ENCODE measurements at regions not wholly inside any gene's neighbourhood (a gene's known extent, or its start where the extent isn't known, plus 50 kb on each side); places are given as distances from the start of the nearest gene placed in this dataset.

DNA sequence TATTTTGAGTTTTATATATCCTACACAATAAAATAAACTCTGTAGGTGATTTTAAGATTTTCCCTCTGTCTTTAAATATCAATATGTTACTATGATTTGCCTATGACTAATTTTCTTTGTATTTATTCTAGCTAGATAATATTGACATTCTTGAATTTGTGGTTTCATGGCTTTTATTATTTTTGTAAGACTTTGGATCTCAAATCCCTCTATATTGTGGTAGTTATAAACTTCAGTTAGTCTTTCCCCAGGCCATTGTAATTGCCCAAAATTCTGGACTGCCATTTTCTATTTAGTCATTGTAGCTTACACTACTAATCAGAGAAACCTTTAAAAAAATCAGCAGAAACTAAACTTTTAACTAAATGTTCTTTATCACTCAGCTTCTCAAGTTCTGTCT lies 1559.3 kb upstream of the GBE1 start (continued):
- TF ChIP-seq, protein P1, sequence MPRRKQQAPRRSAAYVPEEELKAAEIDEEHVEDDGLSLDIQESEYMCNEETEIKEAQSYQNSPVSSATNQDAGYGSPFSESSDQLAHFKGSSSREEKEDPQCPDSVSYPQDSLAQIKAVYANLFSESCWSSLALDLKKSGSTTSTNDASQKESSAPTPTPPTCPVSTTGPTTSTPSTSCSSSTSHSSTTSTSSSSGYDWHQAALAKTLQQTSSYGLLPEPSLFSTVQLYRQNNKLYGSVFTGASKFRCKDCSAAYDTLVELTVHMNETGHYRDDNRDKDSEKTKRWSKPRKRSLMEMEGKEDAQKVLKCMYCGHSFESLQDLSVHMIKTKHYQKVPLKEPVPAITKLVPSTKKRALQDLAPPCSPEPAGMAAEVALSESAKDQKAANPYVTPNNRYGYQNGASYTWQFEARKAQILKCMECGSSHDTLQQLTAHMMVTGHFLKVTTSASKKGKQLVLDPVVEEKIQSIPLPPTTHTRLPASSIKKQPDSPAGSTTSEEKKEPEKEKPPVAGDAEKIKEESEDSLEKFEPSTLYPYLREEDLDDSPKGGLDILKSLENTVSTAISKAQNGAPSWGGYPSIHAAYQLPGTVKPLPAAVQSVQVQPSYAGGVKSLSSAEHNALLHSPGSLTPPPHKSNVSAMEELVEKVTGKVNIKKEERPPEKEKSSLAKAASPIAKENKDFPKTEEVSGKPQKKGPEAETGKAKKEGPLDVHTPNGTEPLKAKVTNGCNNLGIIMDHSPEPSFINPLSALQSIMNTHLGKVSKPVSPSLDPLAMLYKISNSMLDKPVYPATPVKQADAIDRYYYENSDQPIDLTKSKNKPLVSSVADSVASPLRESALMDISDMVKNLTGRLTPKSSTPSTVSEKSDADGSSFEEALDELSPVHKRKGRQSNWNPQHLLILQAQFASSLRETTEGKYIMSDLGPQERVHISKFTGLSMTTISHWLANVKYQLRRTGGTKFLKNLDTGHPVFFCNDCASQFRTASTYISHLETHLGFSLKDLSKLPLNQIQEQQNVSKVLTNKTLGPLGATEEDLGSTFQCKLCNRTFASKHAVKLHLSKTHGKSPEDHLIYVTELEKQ (tag by site-specific recombination; IDR thresholded peaks at IDR 0.05; ENCODE audit: borderline replicate concordance): no peak
- no peak for TF ChIP-seq KLF9 (tag by site-specific recombination; IDR thresholded peaks at IDR 0.05; ENCODE audit: low read depth)

DNA sequence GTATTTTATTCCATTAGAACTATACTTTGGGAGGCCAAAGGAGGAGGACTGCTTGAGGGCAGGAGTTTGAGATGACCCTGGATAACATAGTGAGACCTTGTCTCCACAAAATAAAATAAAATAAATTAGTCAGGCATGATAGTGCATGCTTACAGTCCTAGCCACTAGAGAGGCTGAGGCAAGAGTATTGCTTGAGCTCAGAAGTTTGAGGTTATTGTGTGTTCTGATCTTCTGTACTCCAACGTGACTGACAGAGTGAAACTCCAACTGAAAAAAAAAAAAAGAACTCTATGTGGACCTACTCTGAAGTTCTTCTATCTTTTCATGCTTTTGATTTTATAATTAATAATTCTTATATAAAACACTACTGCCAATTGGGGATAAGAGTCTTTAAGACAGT lies 1560.0 kb upstream of the GBE1 start:
- Histone ChIP-seq H3K4me3 (ENCODE audit: low read depth, low read length) (no peak overlapping the region), H3K4me1 (ENCODE audit: control insufficient read depth, insufficient read depth, low read length) (no peaks in the 10 kb centered on the region), H3K9me3 (ENCODE audit: control insufficient read depth, insufficient read depth, low read depth, low read length) (no peaks in the 10 kb centered on the region), H3K36me3 (ENCODE audit: control insufficient read depth in 2 of 2, insufficient read depth in 1 of 2, low read length in 2 of 2) (no peaks in the 10 kb centered on the region), H3K27ac (ENCODE audit: extremely low read depth, low read depth, low read length) (no peak overlapping the region)
- ChIA-PET CTCF (no interaction called here), POLR2A (no interaction called here)
- no peak for TF ChIP-seq KLF10 (tag by site-specific recombination; IDR thresholded peaks at IDR 0.05)
- TF ChIP-seq ZNF391 (tag by site-specific recombination; IDR thresholded peaks at IDR 0.05; ENCODE audit: borderline replicate concordance, low read depth): no peak
- TF ChIP-seq ZNF350 (tag by site-specific recombination; IDR thresholded peaks at IDR 0.05): no peak

GRCh38 chr3:83321891-83322290 lies 1560.4 kb upstream of the GBE1 start:
- TF ChIP-seq ZNF423 (tag by site-specific recombination; IDR thresholded peaks at IDR 0.05) (no peak), ATF2 (tag by site-specific recombination; IDR thresholded peaks at IDR 0.05; ENCODE audit: low read depth) (no peak), ZNF391 (tag by site-specific recombination; IDR thresholded peaks at IDR 0.05; ENCODE audit: borderline replicate concordance, low read depth) (no peak), SP7 (tag by site-specific recombination; IDR thresholded peaks at IDR 0.05) (no peak), ZNF341 (tag by site-specific recombination; IDR thresholded peaks at IDR 0.05; ENCODE audit: low read depth) (no peak), ZNF610 (tag by site-specific recombination; IDR thresholded peaks at IDR 0.05; ENCODE audit: borderline replicate concordance) (no peak), ZNF302 (tag by site-specific recombination; IDR thresholded peaks at IDR 0.05; ENCODE audit: low read depth) (no peak), MEIS1 (CRISPR knock-in tag; IDR thresholded peaks at IDR 0.05; ENCODE audit: borderline replicate concordance) (no peak), ZNF157 (tag by site-specific recombination; IDR thresholded peaks at IDR 0.05) (no peak), BCL11A (tag by site-specific recombination; IDR thresholded peaks at IDR 0.05; ENCODE audit: low read depth) (no peak)
- TF ChIP-seq, protein P2, sequence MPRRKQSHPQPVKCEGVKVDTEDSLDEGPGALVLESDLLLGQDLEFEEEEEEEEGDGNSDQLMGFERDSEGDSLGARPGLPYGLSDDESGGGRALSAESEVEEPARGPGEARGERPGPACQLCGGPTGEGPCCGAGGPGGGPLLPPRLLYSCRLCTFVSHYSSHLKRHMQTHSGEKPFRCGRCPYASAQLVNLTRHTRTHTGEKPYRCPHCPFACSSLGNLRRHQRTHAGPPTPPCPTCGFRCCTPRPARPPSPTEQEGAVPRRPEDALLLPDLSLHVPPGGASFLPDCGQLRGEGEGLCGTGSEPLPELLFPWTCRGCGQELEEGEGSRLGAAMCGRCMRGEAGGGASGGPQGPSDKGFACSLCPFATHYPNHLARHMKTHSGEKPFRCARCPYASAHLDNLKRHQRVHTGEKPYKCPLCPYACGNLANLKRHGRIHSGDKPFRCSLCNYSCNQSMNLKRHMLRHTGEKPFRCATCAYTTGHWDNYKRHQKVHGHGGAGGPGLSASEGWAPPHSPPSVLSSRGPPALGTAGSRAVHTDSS (tag by site-specific recombination; IDR thresholded peaks at IDR 0.05): no peak
- TF ChIP-seq, protein P3, sequence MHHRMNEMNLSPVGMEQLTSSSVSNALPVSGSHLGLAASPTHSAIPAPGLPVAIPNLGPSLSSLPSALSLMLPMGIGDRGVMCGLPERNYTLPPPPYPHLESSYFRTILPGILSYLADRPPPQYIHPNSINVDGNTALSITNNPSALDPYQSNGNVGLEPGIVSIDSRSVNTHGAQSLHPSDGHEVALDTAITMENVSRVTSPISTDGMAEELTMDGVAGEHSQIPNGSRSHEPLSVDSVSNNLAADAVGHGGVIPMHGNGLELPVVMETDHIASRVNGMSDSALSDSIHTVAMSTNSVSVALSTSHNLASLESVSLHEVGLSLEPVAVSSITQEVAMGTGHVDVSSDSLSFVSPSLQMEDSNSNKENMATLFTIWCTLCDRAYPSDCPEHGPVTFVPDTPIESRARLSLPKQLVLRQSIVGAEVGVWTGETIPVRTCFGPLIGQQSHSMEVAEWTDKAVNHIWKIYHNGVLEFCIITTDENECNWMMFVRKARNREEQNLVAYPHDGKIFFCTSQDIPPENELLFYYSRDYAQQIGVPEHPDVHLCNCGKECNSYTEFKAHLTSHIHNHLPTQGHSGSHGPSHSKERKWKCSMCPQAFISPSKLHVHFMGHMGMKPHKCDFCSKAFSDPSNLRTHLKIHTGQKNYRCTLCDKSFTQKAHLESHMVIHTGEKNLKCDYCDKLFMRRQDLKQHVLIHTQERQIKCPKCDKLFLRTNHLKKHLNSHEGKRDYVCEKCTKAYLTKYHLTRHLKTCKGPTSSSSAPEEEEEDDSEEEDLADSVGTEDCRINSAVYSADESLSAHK (tag by site-specific recombination; IDR thresholded peaks at IDR 0.05): no peak
- TF ChIP-seq, protein P4, sequence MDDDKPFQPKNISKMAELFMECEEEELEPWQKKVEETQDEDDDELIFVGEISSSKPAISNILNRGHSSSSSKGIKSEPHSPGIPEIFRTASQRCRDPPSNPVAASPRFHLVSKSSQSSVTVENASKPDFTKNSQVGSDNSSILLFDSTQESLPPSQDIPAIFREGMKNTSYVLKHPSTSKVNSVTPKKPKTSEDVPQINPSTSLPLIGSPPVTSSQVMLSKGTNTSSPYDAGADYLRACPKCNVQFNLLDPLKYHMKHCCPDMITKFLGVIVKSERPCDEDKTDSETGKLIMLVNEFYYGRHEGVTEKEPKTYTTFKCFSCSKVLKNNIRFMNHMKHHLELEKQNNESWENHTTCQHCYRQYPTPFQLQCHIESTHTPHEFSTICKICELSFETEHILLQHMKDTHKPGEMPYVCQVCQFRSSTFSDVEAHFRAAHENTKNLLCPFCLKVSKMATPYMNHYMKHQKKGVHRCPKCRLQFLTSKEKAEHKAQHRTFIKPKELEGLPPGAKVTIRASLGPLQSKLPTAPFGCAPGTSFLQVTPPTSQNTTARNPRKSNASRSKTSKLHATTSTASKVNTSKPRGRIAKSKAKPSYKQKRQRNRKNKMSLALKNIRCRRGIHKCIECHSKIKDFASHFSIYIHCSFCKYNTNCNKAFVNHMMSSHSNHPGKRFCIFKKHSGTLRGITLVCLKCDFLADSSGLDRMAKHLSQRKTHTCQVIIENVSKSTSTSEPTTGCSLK (tag by site-specific recombination; IDR thresholded peaks at IDR 0.05): no peak
- TF ChIP-seq, protein P5, sequence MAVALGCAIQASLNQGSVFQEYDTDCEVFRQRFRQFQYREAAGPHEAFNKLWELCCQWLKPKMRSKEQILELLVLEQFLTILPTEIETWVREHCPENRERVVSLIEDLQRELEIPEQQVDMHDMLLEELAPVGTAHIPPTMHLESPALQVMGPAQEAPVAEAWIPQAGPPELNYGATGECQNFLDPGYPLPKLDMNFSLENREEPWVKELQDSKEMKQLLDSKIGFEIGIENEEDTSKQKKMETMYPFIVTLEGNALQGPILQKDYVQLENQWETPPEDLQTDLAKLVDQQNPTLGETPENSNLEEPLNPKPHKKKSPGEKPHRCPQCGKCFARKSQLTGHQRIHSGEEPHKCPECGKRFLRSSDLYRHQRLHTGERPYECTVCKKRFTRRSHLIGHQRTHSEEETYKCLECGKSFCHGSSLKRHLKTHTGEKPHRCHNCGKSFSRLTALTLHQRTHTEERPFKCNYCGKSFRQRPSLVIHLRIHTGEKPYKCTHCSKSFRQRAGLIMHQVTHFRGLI (tag by site-specific recombination; IDR thresholded peaks at IDR 0.05): no peak
- TF ChIP-seq, protein P6, sequence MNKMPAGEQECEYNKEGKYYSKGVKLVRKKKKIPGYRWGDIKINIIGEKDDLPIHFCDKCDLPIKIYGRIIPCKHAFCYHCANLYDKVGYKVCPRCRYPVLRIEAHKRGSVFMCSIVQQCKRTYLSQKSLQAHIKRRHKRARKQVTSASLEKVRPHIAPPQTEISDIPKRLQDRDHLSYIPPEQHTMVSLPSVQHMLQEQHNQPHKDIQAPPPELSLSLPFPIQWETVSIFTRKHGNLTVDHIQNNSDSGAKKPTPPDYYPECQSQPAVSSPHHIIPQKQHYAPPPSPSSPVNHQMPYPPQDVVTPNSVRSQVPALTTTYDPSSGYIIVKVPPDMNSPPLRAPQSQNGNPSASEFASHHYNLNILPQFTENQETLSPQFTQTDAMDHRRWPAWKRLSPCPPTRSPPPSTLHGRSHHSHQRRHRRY (tag by site-specific recombination; IDR thresholded peaks at IDR 0.05): no peak
- POLR2A ChIA-PET: no interaction called here
- H3K4me1 ChIP-seq (ENCODE audit: control insufficient read depth, insufficient read depth, low read length): no peaks in the 10 kb centered on the region
- H3K9me3 ChIP-seq (ENCODE audit: control insufficient read depth, insufficient read depth, low read depth, low read length): no peaks in the 10 kb centered on the region
- no peak overlapping the region for H3K27ac ChIP-seq (ENCODE audit: extremely low read depth, low read depth, low read length)
- no peaks in the 10 kb centered on the region for H3K36me3 ChIP-seq (ENCODE audit: control insufficient read depth in 2 of 2, insufficient read depth in 1 of 2, low read length in 2 of 2)
- H3K4me3 ChIP-seq (ENCODE audit: low read depth, low read length): no peak overlapping the region
- CTCF ChIA-PET: no interaction called here

Data from HEK293 (cell line).